HCT116 (cell line): ENCODE measurements at regions not wholly inside any gene's neighbourhood (a gene's known extent, or its start where the extent isn't known, plus 50 kb on each side); places are given as distances from the start of the nearest gene placed in this dataset.

Source experiments
- EZH2 ChIP-seq: fragments of 200-600 bp; sonication (generic); IDR thresholded peaks from 2 replicates; pipeline ENCODE4 v1.6.1; 2017; ENCODE audit warnings: antibody characterized with exemption, mixed run types
- POLR2A ChIP-seq: IDR thresholded peaks from 2 replicates; pipeline ENCODE4 v1.7.0; 2011; ENCODE audit warnings: borderline replicate concordance; ENCODE audit not compliant: insufficient read depth, insufficient read length; ENCODE audit errors: extremely low read depth
- POLR2AphosphoS5 ChIP-seq: IDR thresholded peaks from 2 replicates; pipeline ENCODE4 v1.6.1; 2011; ENCODE audit warnings: mild to moderate bottlenecking, low read depth, low read length, moderate library complexity
- RAD21 ChIP-seq: IDR thresholded peaks from 2 replicates; pipeline ENCODE4 v1.6.1; 2012; ENCODE audit warnings: low read depth, mild to moderate bottlenecking
- ZNF274 ChIP-seq: fragments of 200-500 bp; sonication (Bioruptor generic); IDR thresholded peaks from 2 replicates; pipeline ENCODE4 v1.6.1; 2014; ENCODE audit warnings: mild to moderate bottlenecking, low read depth, low read length, inconsistent platforms
- TF ChIP-seq, protein P1 (sequence below): IDR thresholded peaks from 2 replicates; pipeline ENCODE4 v1.6.1; 2012; ENCODE audit warnings: low read depth
- TF ChIP-seq, protein P2 (sequence below), 3 experiments: fragments of 200-600 bp in 1 of 3; sonication (generic) in 1 of 3; IDR thresholded peaks in 2 of 3; conservative IDR thresholded peaks in 1 of 3; 2 replicates each; pipeline ENCODE4 v1.5.1; 2012 to 2017; ENCODE audit warnings: low read depth in 2 of 3, low read length in 2 of 3, antibody characterized with exemption in 1 of 3, borderline replicate concordance in 1 of 3, control low read depth in 1 of 3, mild to moderate bottlenecking in 1 of 3, mixed read lengths in 1 of 3, mixed run types in 1 of 3, moderate library complexity in 1 of 3; ENCODE audit not compliant: insufficient read depth in 1 of 3

DNA sequence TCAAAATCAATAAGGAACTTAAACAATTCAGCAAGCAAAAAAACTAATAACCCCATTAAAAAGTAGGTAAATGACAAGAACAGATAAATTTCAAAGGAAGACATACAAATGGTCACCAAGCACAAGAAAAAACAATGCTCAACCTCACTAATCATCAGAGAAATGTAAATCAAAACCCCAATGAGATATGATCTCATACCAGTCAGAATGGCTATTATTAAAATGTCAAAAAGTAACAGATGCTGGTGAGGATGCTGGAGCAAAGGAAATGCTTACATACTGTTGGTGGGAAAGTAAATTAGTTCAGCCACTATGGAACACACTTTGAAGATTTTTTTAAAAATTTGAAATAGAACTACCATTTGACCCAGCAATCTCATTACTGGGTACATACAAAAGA lies 538.0 kb downstream of the TMX3 start:
- TF ChIP-seq, protein P1, sequence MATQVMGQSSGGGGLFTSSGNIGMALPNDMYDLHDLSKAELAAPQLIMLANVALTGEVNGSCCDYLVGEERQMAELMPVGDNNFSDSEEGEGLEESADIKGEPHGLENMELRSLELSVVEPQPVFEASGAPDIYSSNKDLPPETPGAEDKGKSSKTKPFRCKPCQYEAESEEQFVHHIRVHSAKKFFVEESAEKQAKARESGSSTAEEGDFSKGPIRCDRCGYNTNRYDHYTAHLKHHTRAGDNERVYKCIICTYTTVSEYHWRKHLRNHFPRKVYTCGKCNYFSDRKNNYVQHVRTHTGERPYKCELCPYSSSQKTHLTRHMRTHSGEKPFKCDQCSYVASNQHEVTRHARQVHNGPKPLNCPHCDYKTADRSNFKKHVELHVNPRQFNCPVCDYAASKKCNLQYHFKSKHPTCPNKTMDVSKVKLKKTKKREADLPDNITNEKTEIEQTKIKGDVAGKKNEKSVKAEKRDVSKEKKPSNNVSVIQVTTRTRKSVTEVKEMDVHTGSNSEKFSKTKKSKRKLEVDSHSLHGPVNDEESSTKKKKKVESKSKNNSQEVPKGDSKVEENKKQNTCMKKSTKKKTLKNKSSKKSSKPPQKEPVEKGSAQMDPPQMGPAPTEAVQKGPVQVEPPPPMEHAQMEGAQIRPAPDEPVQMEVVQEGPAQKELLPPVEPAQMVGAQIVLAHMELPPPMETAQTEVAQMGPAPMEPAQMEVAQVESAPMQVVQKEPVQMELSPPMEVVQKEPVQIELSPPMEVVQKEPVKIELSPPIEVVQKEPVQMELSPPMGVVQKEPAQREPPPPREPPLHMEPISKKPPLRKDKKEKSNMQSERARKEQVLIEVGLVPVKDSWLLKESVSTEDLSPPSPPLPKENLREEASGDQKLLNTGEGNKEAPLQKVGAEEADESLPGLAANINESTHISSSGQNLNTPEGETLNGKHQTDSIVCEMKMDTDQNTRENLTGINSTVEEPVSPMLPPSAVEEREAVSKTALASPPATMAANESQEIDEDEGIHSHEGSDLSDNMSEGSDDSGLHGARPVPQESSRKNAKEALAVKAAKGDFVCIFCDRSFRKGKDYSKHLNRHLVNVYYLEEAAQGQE: no peak
- TF ChIP-seq POLR2A: no peak
- no peak for TF ChIP-seq ZNF274
- TF ChIP-seq, protein P2, sequence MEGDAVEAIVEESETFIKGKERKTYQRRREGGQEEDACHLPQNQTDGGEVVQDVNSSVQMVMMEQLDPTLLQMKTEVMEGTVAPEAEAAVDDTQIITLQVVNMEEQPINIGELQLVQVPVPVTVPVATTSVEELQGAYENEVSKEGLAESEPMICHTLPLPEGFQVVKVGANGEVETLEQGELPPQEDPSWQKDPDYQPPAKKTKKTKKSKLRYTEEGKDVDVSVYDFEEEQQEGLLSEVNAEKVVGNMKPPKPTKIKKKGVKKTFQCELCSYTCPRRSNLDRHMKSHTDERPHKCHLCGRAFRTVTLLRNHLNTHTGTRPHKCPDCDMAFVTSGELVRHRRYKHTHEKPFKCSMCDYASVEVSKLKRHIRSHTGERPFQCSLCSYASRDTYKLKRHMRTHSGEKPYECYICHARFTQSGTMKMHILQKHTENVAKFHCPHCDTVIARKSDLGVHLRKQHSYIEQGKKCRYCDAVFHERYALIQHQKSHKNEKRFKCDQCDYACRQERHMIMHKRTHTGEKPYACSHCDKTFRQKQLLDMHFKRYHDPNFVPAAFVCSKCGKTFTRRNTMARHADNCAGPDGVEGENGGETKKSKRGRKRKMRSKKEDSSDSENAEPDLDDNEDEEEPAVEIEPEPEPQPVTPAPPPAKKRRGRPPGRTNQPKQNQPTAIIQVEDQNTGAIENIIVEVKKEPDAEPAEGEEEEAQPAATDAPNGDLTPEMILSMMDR (IDR thresholded peaks at IDR 0.05 in 2 of 3, conservative IDR thresholded peaks at IDR 0.05 in 1 of 3; ENCODE audit: borderline replicate concordance in 1 of 3, insufficient read depth in 1 of 3, low read depth in 2 of 3, low read length in 2 of 3): no peak
- no peak for TF ChIP-seq EZH2
- no peak for TF ChIP-seq RAD21
- TF ChIP-seq POLR2AphosphoS5: no peak
